Hematopoietic multipotent progenitor cell (in vitro differentiated cells): ENCODE measurements at regions not wholly inside any gene's neighbourhood (a gene's known extent, or its start where the extent isn't known, plus 50 kb on each side); places are given as distances from the start of the nearest gene placed in this dataset.

Source experiments
- DNase-seq, 3 donors: peaks; one replicate each; pipeline ENCODE4 v3.0.0-alpha.2; 2011 to 2015; ENCODE audit warnings: low read depth in 2 of 3, low spot score in 2 of 3

DNA sequence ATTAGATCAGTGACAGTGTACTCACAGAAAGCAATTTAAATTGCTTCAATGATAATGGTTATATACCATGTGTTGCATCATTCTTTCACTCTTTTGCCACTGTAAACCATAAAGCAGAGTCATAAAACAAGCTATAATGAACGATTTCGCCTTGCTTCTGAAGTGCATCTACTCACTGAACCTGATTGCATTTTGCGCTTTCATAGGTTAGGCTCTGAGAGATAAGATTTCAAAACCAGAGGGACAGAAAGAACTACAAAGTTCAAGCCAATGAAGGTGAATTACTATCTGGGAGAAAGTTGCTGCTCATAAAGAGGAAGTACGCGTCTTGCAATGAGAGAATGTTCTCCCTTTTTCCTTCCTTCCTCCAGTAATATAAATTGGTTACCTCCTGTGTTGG lies 412.7 kb downstream of the CETN3 start:
- no peak for DNase-seq

DNA sequence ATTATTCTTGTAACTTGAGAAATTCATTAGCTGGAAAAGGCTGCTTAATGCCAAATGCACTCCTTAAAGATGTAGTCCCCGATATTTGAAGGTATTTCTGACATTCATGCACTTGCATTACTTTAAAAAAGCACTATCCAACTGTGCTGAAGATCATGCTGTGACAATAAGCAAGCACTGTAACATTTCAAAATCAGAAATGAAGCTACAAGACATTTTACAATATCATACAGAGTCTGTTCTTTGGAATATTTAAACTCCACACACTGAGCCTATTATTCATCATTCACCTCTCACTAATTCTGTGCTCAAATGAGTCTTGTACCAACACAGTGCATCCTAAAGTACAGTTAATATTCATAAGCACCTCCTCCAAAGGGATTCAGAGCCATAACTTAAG lies 413.2 kb downstream of the CETN3 start:
- no peak for DNase-seq

DNA sequence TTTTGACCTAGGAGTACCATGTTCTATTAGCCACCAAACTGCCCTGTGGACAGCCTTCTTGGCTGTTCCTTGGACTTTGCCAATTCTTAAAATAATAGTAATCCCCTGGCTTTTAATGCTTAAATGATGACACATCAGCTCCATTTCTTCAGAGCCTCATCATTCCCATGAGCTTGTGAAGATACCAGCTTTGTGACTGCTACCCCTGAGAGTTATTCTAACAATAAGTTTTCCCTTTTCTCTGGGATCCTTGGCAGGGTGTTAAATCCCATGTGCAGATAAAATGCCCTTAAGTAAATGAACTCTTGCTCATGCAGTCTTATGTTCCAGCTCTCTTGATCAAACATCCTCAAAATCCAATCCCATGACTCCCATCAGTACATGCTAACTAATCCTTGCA lies 415.3 kb downstream of the CETN3 start:
- DNase-seq = no peak

DNA sequence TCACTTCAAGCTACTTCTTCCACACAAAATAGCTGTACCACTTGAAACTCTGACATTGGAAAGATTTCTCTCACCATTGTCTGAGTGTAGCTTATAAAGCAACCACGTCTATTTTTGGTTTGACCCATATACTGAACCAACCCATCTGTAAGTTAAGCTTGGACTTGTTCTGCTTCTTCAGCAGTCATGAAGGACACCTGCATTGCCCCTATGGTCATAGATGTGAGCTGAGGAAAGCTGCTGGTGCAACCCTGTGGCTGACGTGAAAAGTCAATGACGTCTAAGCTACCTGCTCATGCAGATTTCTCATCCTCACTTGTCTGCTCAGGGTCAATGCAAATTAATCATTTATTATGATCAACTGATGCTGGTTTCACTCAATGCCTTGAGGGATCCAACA lies 417.4 kb downstream of the CETN3 start:
- no peak for DNase-seq

DNA sequence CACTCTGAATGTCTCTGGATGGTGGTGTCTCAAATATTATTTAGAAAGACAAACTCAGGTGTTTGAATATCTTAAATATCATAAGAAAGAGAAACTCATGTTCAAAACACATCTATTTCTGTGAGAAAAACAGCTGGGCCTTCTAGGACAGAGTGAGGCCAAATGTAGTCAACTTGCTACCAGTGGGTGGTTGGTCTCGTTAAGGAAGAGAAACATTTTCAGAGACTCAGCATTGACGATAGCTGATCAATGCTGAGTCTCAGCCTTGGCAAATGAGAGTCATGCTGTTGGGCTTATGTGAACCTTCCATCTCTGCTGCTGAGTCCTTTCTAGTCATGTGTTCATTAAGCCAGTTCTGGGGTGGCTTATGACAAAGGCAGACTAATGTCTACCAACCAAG lies 418.0 kb downstream of the CETN3 start:
- no peak for DNase-seq

DNA sequence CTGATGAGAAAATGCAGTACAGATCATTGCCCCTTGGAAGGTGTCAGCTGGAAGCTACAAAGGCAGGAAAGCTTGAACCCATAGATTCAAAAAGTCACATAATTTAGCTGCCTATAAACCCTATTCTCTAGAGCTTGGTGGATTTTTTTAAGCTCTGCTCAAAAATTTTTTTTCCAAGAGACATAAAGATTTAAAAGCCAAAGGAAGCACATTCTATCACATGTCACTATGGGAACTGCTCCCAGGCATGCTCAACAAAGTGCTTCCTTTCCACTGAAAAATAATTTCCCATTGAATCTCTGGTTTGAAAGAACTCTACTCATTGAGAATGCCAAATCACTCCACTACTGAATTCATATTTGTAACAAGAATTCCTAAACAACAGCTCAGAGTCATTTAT lies 419.8 kb downstream of the CETN3 start:
- no peak for DNase-seq

DNA sequence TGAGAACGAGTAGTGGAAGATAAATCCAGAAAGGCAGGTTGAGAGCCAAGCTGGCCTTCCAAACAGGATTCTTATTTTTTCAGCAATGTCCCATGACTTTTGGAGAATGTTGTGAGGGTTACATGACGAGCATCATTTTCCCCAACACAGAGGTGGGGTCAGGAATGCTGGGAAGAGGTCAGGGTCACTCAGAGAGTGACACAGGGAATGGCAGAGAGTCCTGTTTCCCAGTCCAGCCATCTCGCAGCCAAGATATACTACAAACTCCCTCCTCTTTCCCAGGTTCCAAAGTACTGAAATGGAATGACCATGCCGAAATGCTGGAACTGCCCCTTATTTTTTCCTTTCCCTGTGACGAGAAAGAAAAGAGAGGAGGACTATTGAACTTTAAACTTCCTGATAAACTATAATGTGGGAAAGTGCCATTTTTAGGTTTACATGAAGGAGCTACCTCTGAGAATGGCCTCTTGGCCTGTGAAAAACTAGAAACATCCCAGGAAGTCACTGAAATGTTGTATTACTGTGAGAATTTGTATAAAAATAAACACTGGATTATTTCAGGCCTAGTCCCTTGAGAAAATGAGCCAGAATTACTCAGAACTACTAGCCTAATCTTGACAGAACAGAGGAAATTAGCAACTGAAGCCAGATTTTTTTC lies 420.4 kb downstream of the CETN3 start:
- no peak for DNase-seq

DNA sequence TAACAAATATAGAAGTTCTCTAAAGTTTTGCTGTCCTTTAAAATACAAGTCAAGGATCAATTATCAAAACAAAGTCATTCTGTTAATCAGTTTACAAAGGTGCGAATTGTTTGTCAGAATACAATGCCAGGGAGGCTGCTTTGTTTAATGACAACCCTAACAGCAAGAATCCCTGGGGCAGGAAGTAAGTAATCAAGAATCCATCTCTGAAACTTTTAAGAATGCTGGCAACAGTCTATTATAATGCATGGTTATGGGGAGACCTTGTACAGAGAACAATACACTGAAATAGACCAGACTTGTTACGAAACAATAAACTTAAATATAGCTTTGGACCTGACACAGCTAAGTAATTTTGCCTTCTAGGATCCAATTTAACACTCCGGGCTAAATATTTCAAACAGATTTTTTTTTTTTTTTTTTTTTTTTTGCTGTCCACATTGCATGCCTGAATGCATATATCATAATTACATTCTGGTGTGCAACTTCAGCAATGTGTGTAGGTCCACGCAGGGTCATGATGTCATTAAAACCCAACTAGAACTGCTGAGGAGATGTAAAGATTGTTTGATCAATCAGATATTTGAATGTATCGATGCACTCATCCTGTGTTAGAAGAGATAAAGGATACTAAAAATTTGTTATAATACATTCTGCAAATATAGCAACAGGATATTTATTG lies 421.3 kb downstream of the CETN3 start:
- no peak for DNase-seq

DNA sequence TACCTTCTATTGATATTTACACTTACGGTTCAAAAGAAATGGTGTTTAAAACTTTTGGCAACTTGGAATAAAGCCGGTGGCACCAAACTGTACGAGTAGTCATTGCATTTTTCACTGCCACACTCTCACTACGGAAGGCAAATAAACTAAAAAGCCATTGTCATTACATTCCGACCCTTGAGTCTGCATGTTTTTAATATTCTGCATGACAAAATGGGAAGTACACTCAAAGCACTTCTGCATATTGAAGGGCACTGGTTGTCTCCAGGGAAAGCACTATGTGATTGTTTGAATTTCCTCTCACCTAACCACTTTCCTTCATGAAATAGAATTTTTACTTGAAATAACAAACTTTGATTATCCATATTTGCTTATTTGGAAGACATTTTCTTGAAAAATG lies 426.3 kb downstream of the CETN3 start:
- peak in 1 of 3 donors; percentile 17 for DNase-seq

DNA sequence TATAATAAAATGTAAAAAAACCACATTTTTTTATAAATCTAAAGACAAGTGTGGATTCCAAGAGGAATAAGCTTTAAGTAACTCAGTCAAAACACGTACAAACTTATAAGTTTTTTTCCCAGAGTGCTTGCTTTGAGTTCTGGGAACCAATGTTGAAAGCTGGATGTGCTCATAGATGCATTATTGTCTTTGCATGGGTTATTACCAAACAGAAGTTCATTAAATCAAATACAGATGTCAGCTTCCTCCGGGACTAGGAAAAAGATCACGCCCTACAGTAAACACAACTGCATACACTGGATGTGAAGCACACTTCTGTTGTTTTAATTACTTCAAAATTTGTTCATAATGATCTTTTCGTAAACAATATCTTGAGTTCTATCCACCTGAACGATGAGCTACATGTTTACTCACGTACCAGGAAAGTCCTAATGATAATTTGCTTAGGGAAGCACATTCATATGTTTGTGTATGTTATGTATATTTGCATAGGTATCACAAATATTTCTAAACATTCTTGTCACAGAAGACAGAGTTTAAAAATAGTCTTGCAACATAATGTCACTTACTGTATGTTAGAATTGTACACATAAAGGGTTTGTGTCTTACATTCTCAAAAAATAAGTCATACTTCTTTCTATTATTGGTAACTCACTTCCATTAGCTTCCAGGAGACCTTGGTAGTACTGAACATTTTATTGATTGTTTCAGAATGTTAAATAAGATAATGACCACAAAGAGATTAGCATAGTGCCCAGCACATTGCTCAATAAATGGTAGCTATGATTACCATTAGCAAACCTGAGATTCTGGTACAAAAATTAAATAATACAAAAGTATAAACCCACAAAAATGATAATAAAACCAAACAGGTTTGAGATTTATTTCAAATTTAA lies 427.4 kb downstream of the CETN3 start:
- no peak for DNase-seq

DNA sequence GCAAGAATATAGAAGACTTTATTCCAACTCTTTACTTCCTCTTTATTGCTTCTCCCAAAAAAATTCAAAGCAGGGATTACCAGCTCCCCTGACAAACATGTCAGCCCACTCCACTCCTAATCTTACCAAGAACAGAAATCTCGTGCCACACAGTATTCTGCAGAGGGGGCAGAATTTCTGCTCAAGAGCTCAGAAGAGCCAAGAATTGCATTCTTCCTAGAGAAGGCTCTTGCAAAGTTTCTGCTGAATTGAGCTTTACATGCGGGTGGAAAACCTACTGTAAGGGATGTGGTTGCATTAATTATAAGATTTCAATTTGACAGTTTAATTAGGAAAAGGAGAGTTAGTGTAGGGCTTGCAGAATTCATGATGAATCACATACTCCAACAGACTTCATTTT lies 428.5 kb downstream of the CETN3 start:
- DNase-seq = no peak

DNA sequence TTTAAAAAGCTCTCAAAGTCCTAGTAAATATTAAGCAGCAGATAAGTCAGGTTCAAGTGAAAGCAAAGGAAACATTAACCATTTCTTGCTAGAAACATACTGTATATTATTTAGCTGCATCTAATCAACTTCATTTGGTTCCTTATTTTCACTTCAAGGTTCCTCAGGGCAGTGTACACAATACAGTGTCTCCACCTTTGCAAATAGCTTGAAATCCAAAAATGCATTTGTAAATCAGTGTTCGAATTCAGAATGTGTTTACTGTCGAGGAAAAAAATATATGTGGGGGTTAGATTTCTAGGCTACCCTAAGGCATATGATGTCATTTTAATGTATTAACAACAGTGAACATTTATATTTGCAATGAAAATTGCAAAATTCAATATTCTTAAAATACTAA lies 436.0 kb downstream of the CETN3 start:
- no peak for DNase-seq

DNA sequence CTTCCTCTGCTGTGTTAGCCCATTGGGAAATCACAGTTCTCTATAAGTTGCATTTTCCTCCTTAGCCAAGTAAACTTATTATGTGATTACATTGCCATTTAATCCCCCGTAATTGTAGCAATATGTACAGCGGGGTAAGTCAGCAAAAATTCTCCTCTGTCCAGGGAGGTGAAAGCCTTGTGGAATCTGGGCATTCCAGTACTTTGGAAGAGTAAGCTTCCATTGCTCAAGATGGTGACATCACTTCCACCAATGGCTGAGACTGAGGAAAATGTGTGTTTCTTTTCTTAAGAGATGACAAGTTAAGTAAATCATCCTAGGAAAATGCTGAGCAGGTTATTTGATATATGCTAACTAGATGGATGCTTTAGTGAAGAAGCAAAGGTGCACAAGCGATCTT lies 436.7 kb downstream of the CETN3 start:
- DNase-seq = no peak

DNA sequence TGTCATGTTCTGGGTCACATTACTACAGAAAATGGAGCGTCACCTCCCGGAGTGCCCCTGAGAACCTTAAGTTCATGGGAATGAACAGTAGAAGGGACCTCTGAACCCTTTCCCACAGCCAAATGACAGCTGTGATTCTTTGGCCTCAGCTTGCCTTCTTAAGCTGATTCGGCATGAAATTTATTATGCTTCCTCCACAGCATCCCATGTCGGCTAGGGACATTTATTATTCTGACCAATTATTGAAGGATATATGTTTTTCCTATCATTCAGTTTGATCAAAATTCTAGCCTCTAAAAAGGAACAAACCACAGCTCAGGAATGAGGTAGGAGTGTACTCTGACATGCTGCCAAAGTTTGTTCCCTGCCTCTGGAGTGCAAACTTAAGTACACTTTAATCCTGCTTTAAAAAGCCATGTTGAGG lies 440.6 kb downstream of the CETN3 start:
- no peak for DNase-seq

DNA sequence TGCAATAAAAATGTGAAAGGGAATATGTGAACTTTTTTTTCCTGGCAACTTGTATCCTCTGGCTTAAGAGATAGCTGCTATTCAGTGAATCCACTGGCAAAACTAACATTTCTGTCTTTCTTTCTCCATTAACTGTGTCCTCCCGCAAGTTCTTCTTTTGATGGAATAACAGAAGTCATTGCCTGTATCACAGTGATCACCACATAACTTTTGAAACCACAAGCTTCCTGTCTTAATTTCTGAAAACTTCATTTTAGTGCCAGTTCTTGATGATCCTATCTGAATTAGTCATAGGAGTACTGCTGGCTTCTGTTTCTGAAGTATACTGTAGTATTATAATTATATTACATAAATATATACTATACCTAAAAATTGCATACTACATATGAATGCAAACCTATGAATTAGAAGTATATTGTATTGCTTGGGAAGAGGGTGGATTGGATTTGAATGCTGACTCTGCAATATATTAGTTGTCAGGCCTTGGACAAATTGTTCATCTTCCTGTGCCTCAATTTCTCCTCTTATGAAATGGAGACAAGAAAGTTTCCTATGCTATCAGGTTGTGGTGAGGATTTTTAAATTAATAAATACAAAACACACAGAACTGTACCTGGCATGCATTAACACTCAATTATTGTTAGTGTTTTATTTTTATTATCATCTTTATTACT lies 441.6 kb downstream of the CETN3 start:
- DNase-seq = peak in 2 of 3 donors; percentile 17 to 80

DNA sequence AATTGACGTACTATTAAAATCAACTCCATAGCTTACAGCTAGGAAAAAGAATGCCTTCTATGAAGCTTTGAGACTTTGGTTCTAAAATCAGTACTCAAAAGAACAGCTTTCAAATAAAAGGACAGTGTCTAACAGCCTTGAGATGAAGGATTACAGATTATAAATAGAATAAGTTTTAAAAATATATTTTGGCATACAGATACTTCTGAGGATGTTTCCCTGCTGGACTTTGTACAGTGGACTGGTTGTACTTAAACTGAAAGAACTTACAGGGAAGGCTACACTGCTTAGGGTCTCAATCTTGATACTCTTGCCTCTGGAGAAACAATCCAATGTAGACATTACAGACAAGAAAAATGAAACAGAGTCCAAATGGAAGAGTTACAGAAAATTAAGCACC lies 452.7 kb downstream of the CETN3 start:
- no peak for DNase-seq

DNA sequence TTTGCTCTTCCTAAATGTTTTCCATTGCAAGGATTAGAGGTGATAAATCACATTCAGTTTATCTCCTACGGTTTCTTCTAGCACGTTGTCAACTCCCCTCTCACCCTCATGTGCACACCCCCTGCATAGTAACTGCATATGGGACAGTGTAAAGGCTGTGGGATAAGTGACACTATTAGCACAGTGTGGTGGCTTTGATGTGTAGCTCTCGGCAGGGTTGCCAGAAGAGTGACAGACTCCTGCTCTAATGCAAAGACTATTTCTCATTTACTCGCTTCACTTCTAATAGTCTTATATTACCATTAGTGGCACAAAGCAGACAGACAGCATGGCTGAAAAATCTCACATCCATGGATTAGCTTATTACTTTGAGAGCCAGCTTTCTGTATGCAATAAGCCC lies 454.6 kb downstream of the CETN3 start:
- no peak for DNase-seq

DNA sequence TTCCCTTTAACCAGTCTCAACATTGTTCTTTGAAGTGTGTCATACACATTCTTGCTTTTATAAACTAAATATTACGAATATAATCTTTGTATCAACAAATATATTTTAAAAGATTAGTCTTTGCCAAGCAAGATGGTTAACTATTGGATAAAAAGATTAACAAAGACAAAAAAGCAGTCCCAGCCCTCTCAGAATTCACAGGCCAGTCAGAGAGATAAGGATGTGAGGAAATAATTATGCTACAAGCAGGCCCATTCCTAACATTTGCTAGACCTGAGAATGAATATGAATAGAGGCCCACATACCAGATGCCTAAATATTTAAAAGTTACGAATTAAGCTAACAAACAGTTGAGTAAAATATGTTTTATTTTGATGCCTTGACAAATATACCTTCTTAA lies 457.7 kb downstream of the CETN3 start:
- no peak for DNase-seq

DNA sequence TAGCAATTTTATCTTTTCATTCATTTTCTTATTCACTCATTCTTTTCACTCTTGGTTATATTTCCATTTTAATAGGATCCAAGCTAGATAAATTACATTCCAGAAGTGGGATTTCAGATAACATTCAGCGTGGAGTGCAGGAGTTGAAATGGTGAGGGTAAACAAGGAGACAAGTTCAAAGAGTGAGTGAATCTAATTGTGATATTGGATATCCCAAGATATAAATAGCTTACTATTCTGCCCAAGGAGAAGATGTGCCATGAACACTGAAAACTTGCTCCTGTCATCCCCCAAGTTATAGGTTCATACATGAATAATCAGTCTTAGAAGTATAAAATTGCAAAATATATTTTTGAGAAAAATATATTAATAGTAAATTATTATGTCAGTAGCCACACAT lies 459.3 kb downstream of the CETN3 start:
- DNase-seq = no peak

DNA sequence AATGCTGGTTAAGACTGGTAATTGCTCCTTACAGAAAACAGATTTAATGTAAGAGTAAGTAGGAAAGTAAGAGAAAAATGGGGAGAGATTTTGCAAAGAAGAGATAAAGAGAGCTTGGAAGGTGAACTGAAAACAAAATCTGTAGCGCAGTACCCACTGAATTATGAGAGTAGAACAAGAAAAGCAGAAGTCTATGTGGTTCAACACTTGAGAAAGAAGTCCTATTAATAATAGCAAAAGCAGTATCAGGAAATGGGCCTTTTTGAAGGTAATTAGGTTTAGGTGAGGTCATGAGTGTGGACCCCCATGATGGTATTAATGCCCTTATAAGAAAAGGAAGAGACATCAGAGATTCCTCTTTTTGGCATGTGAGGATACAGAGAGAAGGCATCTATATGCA lies 460.6 kb downstream of the CETN3 start:
- no peak for DNase-seq

DNA sequence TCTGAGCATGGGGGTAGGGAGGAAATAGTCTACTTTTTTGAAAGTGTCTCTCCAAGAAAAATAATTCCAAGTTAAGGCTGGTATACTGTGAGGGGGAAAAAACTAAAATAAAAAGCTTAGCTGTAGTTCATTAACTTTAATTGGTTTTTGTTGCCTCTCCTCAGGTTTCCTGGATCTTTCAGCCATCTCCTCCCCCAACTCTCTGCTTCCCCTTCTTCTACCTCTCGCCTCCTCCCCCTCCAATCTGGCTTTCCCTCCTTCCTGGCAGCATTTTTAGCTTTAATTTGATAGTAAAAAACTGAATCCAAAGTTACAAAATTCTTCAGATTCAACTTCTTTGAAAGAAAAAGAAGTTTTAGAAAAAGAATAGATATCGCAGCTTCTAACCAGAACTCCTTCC lies 462.6 kb downstream of the CETN3 start:
- DNase-seq = no peak
